PC-9 (cell line): ENCODE measurements at regions not wholly inside any gene's neighbourhood (a gene's known extent, or its start where the extent isn't known, plus 50 kb on each side); places are given as distances from the start of the nearest gene placed in this dataset.

Experiments used
- BruUV-seq: library from RNA; stranded (reverse); fragments of 400-500 nt; replicated peaks from 2 replicates; lab custom pipeline; 2021; lab: Mats Ljungman, UMichigan
- CTCF ChIA-PET: fragments of 300-600 bp; sonication (Branson Sonifier 250); formaldehyde crosslinking; loops from one replicate; lab custom pipeline; 2022; ENCODE audit warnings: antibody characterized with exemption; lab: Charles Lee
- POLR2A ChIA-PET: fragments of 300-600 bp; sonication (Branson Sonifier 250); formaldehyde crosslinking; loops from one replicate; lab custom pipeline; 2022; ENCODE audit warnings: antibody characterized with exemption; ENCODE audit not compliant: unreplicated experiment; lab: Charles Lee
- DNase-seq, 2 experiments: peaks; one replicate each; pipeline versions ENCODE4 v3.0.0 to v3.0.0-alpha.2; 2015 to 2022; ENCODE audit warnings: mixed read lengths in 1 of 2
- H2AFZ ChIP-seq: fragments of 200-600 bp; sonication (generic); 2 replicates; pipeline ENCODE4 v1.8.1; 2017; ENCODE audit warnings: antibody characterized with exemption
- H3F3A ChIP-seq: fragments of 200-600 bp; sonication (generic); 2 replicates; pipeline ENCODE4 v1.8.1; 2017; ENCODE audit warnings: antibody characterized with exemption, mild to moderate bottlenecking, low read depth; ENCODE audit not compliant: insufficient read depth
- H3K27ac ChIP-seq: fragments of 200-600 bp; sonication (generic); 2 replicates; pipeline ENCODE4 v1.6.1; 2016; ENCODE audit warnings: mixed run types
- H3K27me3 ChIP-seq: fragments of 200-600 bp; sonication (generic); 2 replicates; pipeline ENCODE4 v1.6.1; 2016; ENCODE audit warnings: low read depth, mixed run types; ENCODE audit not compliant: insufficient read depth
- H3K36me3 ChIP-seq: fragments of 200-600 bp; sonication (generic); 2 replicates; pipeline ENCODE4 v1.6.1; 2016; ENCODE audit warnings: low read depth, mixed run types
- H3K4me1 ChIP-seq: fragments of 200-600 bp; sonication (generic); replicated peaks from 2 replicates; pipeline ENCODE4 v1.6.1; 2016; ENCODE audit warnings: mixed run types; ENCODE audit not compliant: insufficient read depth
- H3K4me2 ChIP-seq: fragments of 200-600 bp; sonication (generic); 2 replicates; pipeline ENCODE4 v1.6.1; 2017; ENCODE audit warnings: mixed run types
- H3K4me3 ChIP-seq: fragments of 200-600 bp; sonication (generic); 2 replicates; pipeline ENCODE4 v1.6.1; 2016; ENCODE audit warnings: mixed run types
- H3K79me2 ChIP-seq: fragments of 200-600 bp; sonication (generic); 2 replicates; pipeline ENCODE4 v1.6.1; 2017; ENCODE audit warnings: low read depth, mixed run types
- H3K9me2 ChIP-seq: fragments of 200-600 bp; sonication (generic); 2 replicates; pipeline ENCODE4 v1.8.1; 2017; ENCODE audit warnings: mild to moderate bottlenecking; ENCODE audit not compliant: insufficient read depth
- H3K9me3 ChIP-seq: fragments of 200-600 bp; sonication (generic); 2 replicates; pipeline ENCODE4 v1.8.1; 2016; ENCODE audit warnings: low read depth; ENCODE audit not compliant: insufficient read depth
- H4K20me1 ChIP-seq: fragments of 200-600 bp; sonication (generic); 2 replicates; pipeline ENCODE4 v1.8.1; 2017; ENCODE audit not compliant: insufficient read depth
- CTCF ChIP-seq: fragments of 200-600 bp; sonication (generic); conservative IDR thresholded peaks from 2 replicates; pipeline ENCODE4 v1.6.1; 2017; ENCODE audit warnings: mixed run types, antibody characterized with exemption, mild to moderate bottlenecking, moderate library complexity
- EZH2 ChIP-seq: fragments of 200-600 bp; sonication (generic); IDR thresholded peaks from 2 replicates; pipeline ENCODE4 v1.8.0; 2017; ENCODE audit warnings: antibody characterized with exemption, low read depth
- intact Hi-C: fragments of 100-400 bp; cut with micrococcal nuclease; formaldehyde crosslinking; loops from one replicate; pipeline ENCODE4 v1.10.0; 2022; ENCODE audit not compliant: unreplicated experiment

DNA sequence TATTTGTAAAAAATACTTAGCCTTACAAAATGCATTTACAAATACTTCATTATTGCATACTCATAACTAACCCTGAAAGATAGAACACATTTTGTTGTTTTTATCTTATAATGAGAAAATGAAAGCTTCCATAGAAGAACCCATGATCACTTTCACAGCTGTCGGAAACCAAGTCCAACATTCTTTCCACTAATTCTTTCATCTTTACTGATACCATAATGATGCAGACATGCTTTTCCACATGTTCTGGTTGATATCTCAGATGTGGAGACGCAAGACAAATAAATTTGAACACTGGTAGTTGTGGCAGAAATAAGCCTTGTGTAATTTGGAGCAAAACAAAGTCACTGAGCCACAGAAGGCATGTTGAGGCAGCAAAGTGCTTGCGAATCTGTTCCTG is 136.0 kb downstream of the FBXO4 start:
- POLR2A ChIA-PET, result interaction anchor here (0.6 kb wide), 1 partner anchor 99 kb away, joined by 3 read pairs; no protein-coding TSS in a partner anchor
- no peak overlapping the region for H3K4me2 ChIP-seq
- no peak overlapping the region for H2AFZ ChIP-seq
- H3K27me3 ChIP-seq, result no peaks in the 10 kb centered on the region
- no peak for DNase-seq
- H3K4me1 ChIP-seq, result no peaks in the 10 kb centered on the region
- H4K20me1 ChIP-seq, result no peaks in the 10 kb centered on the region
- no peak overlapping the region for H3K27ac ChIP-seq
- intact Hi-C loops, result no loop called here
- no peaks in the 10 kb centered on the region for H3K9me2 ChIP-seq
- TF ChIP-seq EZH2 (no peak), CTCF (no peak)
- no peaks in the 10 kb centered on the region for H3K79me2 ChIP-seq
- CTCF ChIA-PET, result no interaction called here
- BruUV-seq, result no TSS peak
- no peaks in the 10 kb centered on the region for H3K36me3 ChIP-seq
- no peak overlapping the region for H3K4me3 ChIP-seq
- H3K9me3 ChIP-seq, result no peaks in the 10 kb centered on the region
- no peaks in the 10 kb centered on the region for H3F3A ChIP-seq

DNA sequence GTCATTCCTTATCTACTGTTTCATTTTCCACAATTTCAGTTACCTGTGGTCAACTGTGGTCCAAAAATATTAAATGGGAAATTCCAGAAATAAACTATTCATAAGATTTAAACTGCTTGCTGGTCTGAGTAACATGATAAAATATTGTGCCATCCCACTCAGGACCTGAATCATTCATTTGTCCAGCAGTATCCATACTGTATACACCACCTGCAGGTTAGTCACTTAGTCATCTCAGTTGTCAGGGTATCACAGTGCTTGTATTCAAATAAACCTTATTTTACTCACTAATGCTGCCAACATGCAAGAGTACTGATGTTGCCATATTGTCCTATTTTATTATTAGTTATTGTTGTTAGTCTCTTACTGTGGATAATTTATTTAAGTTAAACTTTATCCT is 139.7 kb downstream of the FBXO4 start:
- H3K9me2 ChIP-seq, result peaks cover 7% of the 10 kb centered on the region; the same call in 1 of the 2 replicates
- TF ChIP-seq CTCF (no peak), EZH2 (no peak)
- BruUV-seq, result no TSS peak
- no peaks in the 10 kb centered on the region for H3F3A ChIP-seq
- no peaks in the 10 kb centered on the region for H3K36me3 ChIP-seq
- no peak for DNase-seq
- ChIA-PET POLR2A (no interaction called here), CTCF (no interaction called here)
- H4K20me1 ChIP-seq, result no peaks in the 10 kb centered on the region
- no peaks in the 10 kb centered on the region for H3K4me1 ChIP-seq
- no peak overlapping the region for H3K4me3 ChIP-seq
- no peak overlapping the region for H2AFZ ChIP-seq
- H3K79me2 ChIP-seq, result no peaks in the 10 kb centered on the region
- H3K9me3 ChIP-seq, result no peaks in the 10 kb centered on the region
- no peak overlapping the region for H3K4me2 ChIP-seq
- no peak overlapping the region for H3K27ac ChIP-seq
- intact Hi-C loops, result no loop called here
- no peaks in the 10 kb centered on the region for H3K27me3 ChIP-seq

- no peaks in the 10 kb centered on the region for H3F3A ChIP-seq
- H4K20me1 ChIP-seq, result no peaks in the 10 kb centered on the region
- H3K4me2 ChIP-seq, result no peak overlapping the region
- BruUV-seq, result no TSS peak
- H3K79me2 ChIP-seq, result no peaks in the 10 kb centered on the region
- H2AFZ ChIP-seq, result no peak overlapping the region
- no peaks in the 10 kb centered on the region for H3K27me3 ChIP-seq
- DNase-seq, result no peak
- intact Hi-C loops, result no loop called here
- no peak overlapping the region for H3K4me3 ChIP-seq
- ChIA-PET POLR2A (no interaction called here), CTCF (interaction anchor here (0.6 to 1.1 kb wide), 2 partner anchors 9 to 11 kb away, joined by 4 to 15 read pairs; no protein-coding TSS in a partner anchor)
- TF ChIP-seq EZH2 (no peak), CTCF (no peak)
- peaks cover 10% of the 10 kb centered on the region; the same call in 1 of the 2 replicates for H3K9me2 ChIP-seq
- no peak overlapping the region for H3K27ac ChIP-seq
- no peaks in the 10 kb centered on the region for H3K36me3 ChIP-seq
- no peaks in the 10 kb centered on the region for H3K9me3 ChIP-seq
- no peaks in the 10 kb centered on the region for H3K4me1 ChIP-seq
Measured at GRCh38 chr5:42066131-42066530, 141.1 kb downstream of the FBXO4 start.
